Naive thymus-derived CD4-positive, alpha-beta T cell (primary cell): ENCODE measurements at regions not wholly inside any gene's neighbourhood (a gene's known extent, or its start where the extent isn't known, plus 50 kb on each side); places are given as distances from the start of the nearest gene placed in this dataset.

Source experiments
- ATAC-seq: fragments of 150-1000 bp; cut with Tn5 transposase; 2 replicates; pipeline ENCODE4 v1.10.0; 2021; ENCODE audit warnings: mild to moderate bottlenecking, moderate library complexity
- CTCF ChIA-PET: fragments of 350-600 bp; sonication (Branson Sonifier 250); formaldehyde crosslinking; loops from one replicate; lab custom pipeline; 2021; ENCODE audit warnings: antibody characterized with exemption; lab: Charles Lee
- POLR2A ChIA-PET: fragments of 350-600 bp; sonication (Branson Sonifier 250); formaldehyde crosslinking; loops from one replicate; lab custom pipeline; 2021; ENCODE audit warnings: antibody characterized with exemption, inconsistent platforms; lab: Charles Lee
- DNase-seq, 9 donors: peaks; one replicate each; pipeline versions ENCODE4 v3.0.0 to v3.0.0-alpha.2; 2020 to 2022; ENCODE audit warnings: mixed read lengths in 1 of 9
- H3K27ac ChIP-seq: one replicate; pipeline ENCODE4 v1.7.0; 2013; ENCODE audit warnings: mild to moderate bottlenecking, low read depth, low read length, moderate library complexity
- H3K27me3 ChIP-seq, 2 donors: one replicate each; pipeline ENCODE4 v1.7.0; 2013; ENCODE audit warnings: low read length in 2 of 2, mild to moderate bottlenecking in 2 of 2, moderate library complexity in 2 of 2; ENCODE audit not compliant: control insufficient read depth in 2 of 2, insufficient read depth in 2 of 2
- H3K36me3 ChIP-seq, 3 experiments: 1 replicate in 2 of 3; 2 replicates in 1 of 3; pipeline ENCODE4 v1.7.0; 2013; ENCODE audit warnings: low read length in 3 of 3, mild to moderate bottlenecking in 3 of 3, moderate library complexity in 1 of 3; ENCODE audit not compliant: insufficient read depth in 3 of 3, control insufficient read depth in 2 of 3
- H3K4me1 ChIP-seq, 2 donors: one replicate each; pipeline ENCODE4 v1.7.0; 2013; ENCODE audit warnings: low read length in 2 of 2, mild to moderate bottlenecking in 2 of 2, moderate library complexity in 1 of 2; ENCODE audit not compliant: control insufficient read depth in 2 of 2, insufficient read depth in 2 of 2
- H3K4me3 ChIP-seq: 2 replicates; pipeline ENCODE4 v1.7.0; 2013; ENCODE audit warnings: mild to moderate bottlenecking, low read length
- H3K9me3 ChIP-seq, 3 experiments: 1 replicate in 2 of 3; 2 replicates in 1 of 3; pipeline ENCODE4 v1.7.0; 2013; ENCODE audit warnings: low read length in 3 of 3; ENCODE audit not compliant: control insufficient read depth in 2 of 3
- H3K27ac Mint-ChIP-seq, 9 donors: one replicate each; pipeline ENCODE4 v1.8.0; 2020 to 2022; ENCODE audit warnings: mixed read lengths in 9 of 9, mild to moderate bottlenecking in 8 of 9, moderate library complexity in 5 of 9, inconsistent platforms in 2 of 9
- H3K27me3 Mint-ChIP-seq, 5 donors: one replicate each; pipeline ENCODE4 v1.8.0; 2021 to 2022; ENCODE audit warnings: mixed read lengths in 5 of 5, mild to moderate bottlenecking in 1 of 5
- H3K36me3 Mint-ChIP-seq, 5 donors: one replicate each; pipeline ENCODE4 v1.8.0; 2020 to 2022; ENCODE audit warnings: mixed read lengths in 5 of 5, mild to moderate bottlenecking in 3 of 5, inconsistent platforms in 1 of 5
- H3K4me1 Mint-ChIP-seq, 7 donors: one replicate each; pipeline ENCODE4 v1.8.0; 2020 to 2022; ENCODE audit warnings: mixed read lengths in 7 of 7, mild to moderate bottlenecking in 3 of 7, inconsistent platforms in 1 of 7
- H3K4me3 Mint-ChIP-seq, 10 donors: one replicate each; pipeline ENCODE4 v1.8.0; 2020 to 2022; ENCODE audit warnings: mild to moderate bottlenecking in 10 of 10, mixed read lengths in 10 of 10, moderate library complexity in 6 of 10, inconsistent platforms in 2 of 10
- H3K9me3 Mint-ChIP-seq, 11 donors: one replicate each; pipeline ENCODE4 v1.8.0; 2020 to 2022; ENCODE audit warnings: mixed read lengths in 11 of 11, mild to moderate bottlenecking in 4 of 11, inconsistent platforms in 1 of 11, moderate library complexity in 1 of 11
- intact Hi-C, 2 donors: fragments of 100-400 bp; cut with micrococcal nuclease; formaldehyde crosslinking; loops; one replicate each; pipeline ENCODE4 v1.15.1; 2023

DNA sequence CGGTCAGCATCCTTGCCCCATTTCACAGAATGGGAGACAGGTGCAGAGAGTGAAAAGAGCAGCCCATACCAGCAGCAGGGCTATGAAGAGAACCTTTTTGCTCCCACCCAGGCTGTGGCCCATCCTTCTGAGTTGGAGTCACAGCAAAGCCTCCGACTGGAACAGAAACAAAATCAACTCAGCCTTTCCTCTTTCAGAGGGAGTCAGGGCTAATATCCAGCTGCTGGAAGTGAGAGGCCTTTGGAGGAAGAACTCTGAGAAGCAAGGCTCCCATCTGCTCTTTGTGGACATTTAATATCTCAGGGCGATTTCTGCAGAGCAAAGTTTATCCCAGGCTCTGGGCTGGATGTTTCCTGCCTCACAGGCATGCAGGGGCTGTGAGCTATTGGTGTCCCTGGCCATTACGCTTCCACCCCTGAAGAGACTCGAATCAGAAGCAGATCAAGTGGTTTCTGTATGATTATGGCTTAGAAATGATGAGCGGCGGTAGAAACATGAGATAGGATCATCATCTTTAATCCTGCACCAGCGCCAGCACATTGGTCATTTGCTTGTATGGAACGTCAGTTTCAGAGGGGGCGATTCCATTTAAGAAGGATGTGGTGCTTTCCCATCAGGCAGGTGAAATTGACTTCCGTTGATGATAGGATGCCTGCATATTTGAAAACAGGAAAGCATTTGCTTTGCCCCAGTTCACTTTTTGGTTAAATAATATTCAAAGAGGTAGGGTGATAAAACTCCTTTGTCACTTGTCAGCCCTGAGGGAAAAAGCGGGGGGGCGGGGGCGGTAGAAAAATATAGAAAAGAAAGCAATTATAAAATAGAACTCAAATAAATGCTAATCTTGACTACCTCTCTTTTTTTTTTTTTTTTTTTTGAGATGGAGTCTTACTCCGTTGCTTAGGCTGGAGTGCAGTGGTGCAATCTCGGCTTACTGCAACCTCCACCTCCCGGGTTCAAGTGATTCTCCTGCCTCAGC, 152.4 kb downstream of the LRRC30 start:
- H3K9me3 Mint-ChIP-seq: peaks cover 0 to 10% (median 4%) of the 10 kb centered on the region in 11 donors
- intact Hi-C loops: no loop called here

DNA sequence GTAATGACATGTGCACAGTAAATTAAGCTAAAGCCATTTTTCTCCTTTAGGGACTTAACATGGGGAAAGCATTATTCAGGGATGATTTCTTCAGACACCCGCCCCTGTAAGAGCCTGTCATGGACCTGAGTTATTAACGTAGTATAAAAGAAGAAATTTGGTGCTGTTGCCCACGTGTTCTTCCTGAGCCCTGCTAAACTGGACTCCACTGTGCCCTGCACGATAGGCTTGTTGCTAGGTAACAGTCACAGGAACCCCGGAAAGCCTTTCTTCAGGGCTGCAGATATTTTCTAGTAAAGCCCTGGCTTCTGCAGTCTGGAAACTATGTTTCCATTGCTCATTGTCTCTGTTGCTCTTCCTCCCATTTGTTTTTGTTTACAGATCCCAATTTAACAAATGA, 157.9 kb downstream of the LRRC30 start:
- ChIA-PET POLR2A (no interaction called here), CTCF (no interaction called here)
- H3K9me3 ChIP-seq: no peaks in the 10 kb centered on the region
- peaks cover 0 to 12% (median 3%) of the 10 kb centered on the region in 5 donors for H3K27me3 Mint-ChIP-seq
- no peak overlapping the region for H3K4me3 Mint-ChIP-seq
- no peaks in the 10 kb centered on the region for H3K27me3 ChIP-seq
- no peak overlapping the region for H3K4me3 ChIP-seq
- no peaks in the 10 kb centered on the region for H3K36me3 ChIP-seq
- ATAC-seq: no peak
- no peak overlapping the region for H3K27ac ChIP-seq
- peaks cover 0 to 12% (median 4%) of the 10 kb centered on the region in 11 donors for H3K9me3 Mint-ChIP-seq
- peaks cover 0 to 4% (median 0%) of the 10 kb centered on the region in 5 donors for H3K36me3 Mint-ChIP-seq
- no peaks in the 10 kb centered on the region for H3K4me1 Mint-ChIP-seq
- no peaks in the 10 kb centered on the region for H3K4me1 ChIP-seq
- DNase-seq: no peak
- intact Hi-C loops: no loop called here
- H3K27ac Mint-ChIP-seq: no peak overlapping the region

More for the DNA sequence above, 152.4 kb downstream of the LRRC30 start:
- Histone ChIP-seq H3K9me3 (no peaks in the 10 kb centered on the region), H3K27ac (no peak overlapping the region), H3K27me3 (no peaks in the 10 kb centered on the region), H3K4me3 (no peak overlapping the region), H3K36me3 (no peaks in the 10 kb centered on the region), H3K4me1 (no peaks in the 10 kb centered on the region)
- ATAC-seq (no peak), DNase-seq (no peak)
- H3K36me3 Mint-ChIP-seq: peaks cover 0 to 4% (median 0%) of the 10 kb centered on the region in 5 donors
- CTCF ChIA-PET: no interaction called here
- no peak overlapping the region for H3K27ac Mint-ChIP-seq
- peaks cover 0 to 12% (median 3%) of the 10 kb centered on the region in 5 donors for H3K27me3 Mint-ChIP-seq
- POLR2A ChIA-PET: no interaction called here
- H3K4me1 Mint-ChIP-seq: no peaks in the 10 kb centered on the region
- H3K4me3 Mint-ChIP-seq: no peak overlapping the region

DNA sequence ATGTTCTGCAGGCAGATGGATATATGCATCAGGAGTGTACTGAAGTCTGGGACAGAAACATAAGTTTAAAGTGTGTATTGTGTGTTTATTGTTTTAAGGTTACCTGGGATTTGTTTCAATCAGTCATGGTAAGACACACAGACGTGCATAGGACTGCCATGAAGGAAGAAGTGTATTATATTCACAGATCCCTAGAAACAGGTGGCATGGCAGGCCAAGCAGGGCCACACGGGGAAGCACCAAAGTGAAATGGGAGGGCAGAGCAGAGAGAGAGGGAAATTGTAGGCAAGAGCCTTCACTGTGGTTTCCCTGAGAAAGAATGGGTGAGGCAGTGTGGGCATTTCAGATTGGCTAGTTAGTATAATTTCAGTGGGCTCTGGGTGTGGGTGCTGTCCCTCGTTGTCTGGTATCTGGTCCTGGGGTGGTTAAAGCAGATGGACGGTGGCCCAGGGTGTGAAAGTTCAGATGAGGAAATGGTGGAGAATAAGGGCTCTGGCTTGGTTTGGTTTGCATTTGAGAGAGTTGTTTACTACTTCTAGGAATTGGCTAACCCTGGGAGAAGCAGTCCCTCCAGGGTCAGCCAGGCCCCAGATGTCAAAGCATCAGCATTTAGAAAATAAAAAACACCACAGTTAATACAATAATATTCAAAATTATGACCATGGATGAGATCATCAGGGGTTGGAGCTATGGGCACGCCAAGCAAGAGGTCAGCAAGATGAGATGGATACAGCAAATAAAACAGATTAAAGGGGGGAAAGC, 160.0 kb downstream of the LRRC30 start:
- Histone ChIP-seq H3K36me3 (no peaks in the 10 kb centered on the region), H3K4me3 (no peak overlapping the region), H3K27me3 (no peaks in the 10 kb centered on the region), H3K4me1 (no peaks in the 10 kb centered on the region), H3K9me3 (no peaks in the 10 kb centered on the region), H3K27ac (no peak overlapping the region)
- ChIA-PET CTCF (no interaction called here), POLR2A (no interaction called here)
- H3K27me3 Mint-ChIP-seq: no peaks in the 10 kb centered on the region
- H3K36me3 Mint-ChIP-seq: no peaks in the 10 kb centered on the region
- peaks cover 0 to 12% (median 3%) of the 10 kb centered on the region in 11 donors for H3K9me3 Mint-ChIP-seq
- no peaks in the 10 kb centered on the region for H3K4me1 Mint-ChIP-seq
- no peak overlapping the region for H3K27ac Mint-ChIP-seq
- DNase-seq (no peak), ATAC-seq (no peak)
- no peak overlapping the region for H3K4me3 Mint-ChIP-seq
- intact Hi-C loops: no loop called here

DNA sequence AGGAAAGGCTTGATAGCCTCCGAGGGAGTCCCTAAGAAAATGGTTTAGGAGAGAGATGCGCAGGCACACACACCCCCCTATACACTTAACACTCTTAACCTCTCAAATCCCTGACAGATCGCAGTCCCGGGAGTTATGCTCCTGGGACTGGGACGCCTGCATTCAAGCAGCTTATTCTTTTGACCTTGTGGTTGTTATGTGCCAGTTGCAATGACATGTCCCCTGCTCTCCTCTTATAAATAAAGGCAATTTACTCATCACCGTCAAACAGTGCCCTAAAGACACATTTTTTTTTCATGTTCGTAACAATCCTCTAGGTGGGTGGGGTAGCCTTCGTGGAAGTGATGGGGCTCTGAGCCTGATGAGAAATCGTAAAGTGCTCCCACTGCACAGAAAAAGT, 162.2 kb downstream of the LRRC30 start:
- H3K27me3 ChIP-seq: no peaks in the 10 kb centered on the region
- Mint-ChIP-seq H3K27ac (no peak overlapping the region), H3K27me3 (no peaks in the 10 kb centered on the region), H3K4me1 (no peaks in the 10 kb centered on the region), H3K36me3 (no peaks in the 10 kb centered on the region), H3K9me3 (peaks cover 0 to 12% (median 2%) of the 10 kb centered on the region in 11 donors), H3K4me3 (no peak overlapping the region)
- ChIA-PET CTCF (no interaction called here), POLR2A (no interaction called here)
- no peaks in the 10 kb centered on the region for H3K4me1 ChIP-seq
- no peak for DNase-seq
- ATAC-seq: no peak
- no peak overlapping the region for H3K27ac ChIP-seq
- no peaks in the 10 kb centered on the region for H3K36me3 ChIP-seq
- no peak overlapping the region for H3K4me3 ChIP-seq
- no peaks in the 10 kb centered on the region for H3K9me3 ChIP-seq
- intact Hi-C loops: no loop called here

DNA sequence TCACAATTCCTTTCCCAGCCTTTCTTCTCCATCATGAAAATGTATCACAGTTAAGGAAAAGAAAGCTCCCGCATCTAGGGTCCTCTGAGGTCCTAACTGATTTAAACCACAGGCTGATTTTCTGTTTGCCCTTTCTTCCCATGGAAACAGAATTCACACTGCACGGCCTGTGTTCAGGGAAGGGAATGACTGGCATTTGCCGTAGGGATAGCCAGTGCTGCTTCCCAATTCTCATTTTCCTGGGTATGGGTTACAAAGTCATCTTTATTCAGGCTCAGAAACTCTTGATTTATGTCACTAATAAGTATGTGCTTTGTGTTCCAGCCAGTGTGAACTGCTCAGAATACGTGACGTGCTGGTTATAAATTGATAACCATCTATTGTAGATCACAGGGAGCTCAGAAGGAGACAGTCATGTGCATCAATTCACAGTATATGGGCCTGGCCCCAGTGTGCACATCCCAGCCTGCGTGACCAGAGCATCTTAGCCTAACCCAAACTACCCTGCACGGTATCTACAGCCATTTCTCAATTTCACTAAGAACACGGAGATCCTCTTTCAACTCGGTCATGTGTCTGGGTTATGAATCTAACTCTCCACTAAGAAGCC, 163.3 kb downstream of the LRRC30 start:
- POLR2A ChIA-PET: no interaction called here

DNA sequence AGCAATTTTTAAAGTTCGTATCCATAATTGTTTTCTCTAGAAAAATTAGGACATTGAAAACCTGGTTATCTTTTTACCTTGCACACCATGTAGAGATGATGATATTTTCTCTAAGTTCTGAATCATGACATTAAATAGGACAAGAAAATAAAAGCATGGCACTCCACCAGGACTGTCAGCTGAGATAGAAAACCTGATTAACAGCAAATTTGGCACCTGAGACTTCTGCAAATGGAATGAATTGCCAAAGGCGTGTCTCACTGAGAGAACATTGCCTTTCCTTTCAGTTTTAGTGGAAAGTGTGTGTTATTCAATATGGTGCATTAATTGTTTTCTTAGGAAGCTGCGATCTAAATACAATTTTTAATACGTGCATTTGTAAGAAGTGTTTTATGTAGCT, 164.7 kb downstream of the LRRC30 start:
- H3K27me3 Mint-ChIP-seq: no peaks in the 10 kb centered on the region
- H3K36me3 ChIP-seq: no peaks in the 10 kb centered on the region
- no peaks in the 10 kb centered on the region for H3K9me3 ChIP-seq
- DNase-seq (no peak), ATAC-seq (no peak)
- H3K27ac ChIP-seq: no peak overlapping the region
- H3K4me3 Mint-ChIP-seq: no peak overlapping the region
- ChIA-PET CTCF (no interaction called here), POLR2A (no interaction called here)
- no peaks in the 10 kb centered on the region for H3K4me1 ChIP-seq
- H3K27me3 ChIP-seq: no peaks in the 10 kb centered on the region
- no peak overlapping the region for H3K4me3 ChIP-seq
- intact Hi-C loops: no loop called here
- no peaks in the 10 kb centered on the region for H3K4me1 Mint-ChIP-seq
- no peak overlapping the region for H3K27ac Mint-ChIP-seq
- peaks cover 0 to 7% (median 3%) of the 10 kb centered on the region in 11 donors for H3K9me3 Mint-ChIP-seq
- H3K36me3 Mint-ChIP-seq: no peaks in the 10 kb centered on the region

More for the DNA sequence above, 163.3 kb downstream of the LRRC30 start:
- no peaks in the 10 kb centered on the region for H3K27me3 Mint-ChIP-seq
- DNase-seq (no peak), ATAC-seq (no peak)
- H3K4me3 ChIP-seq: no peak overlapping the region
- H3K9me3 ChIP-seq: no peaks in the 10 kb centered on the region
- H3K4me1 ChIP-seq: no peaks in the 10 kb centered on the region
- no peak overlapping the region for H3K27ac Mint-ChIP-seq
- CTCF ChIA-PET: no interaction called here
- H3K36me3 Mint-ChIP-seq: no peaks in the 10 kb centered on the region
- no peaks in the 10 kb centered on the region for H3K36me3 ChIP-seq
- H3K4me3 Mint-ChIP-seq: no peak overlapping the region
- H3K4me1 Mint-ChIP-seq: no peaks in the 10 kb centered on the region
- no peak overlapping the region for H3K27ac ChIP-seq
- H3K9me3 Mint-ChIP-seq: peaks cover 0 to 12% (median 3%) of the 10 kb centered on the region in 11 donors
- no peaks in the 10 kb centered on the region for H3K27me3 ChIP-seq
- intact Hi-C loops: no loop called here
